ENCODE measurements at regions not wholly inside any gene's neighbourhood (a gene's known extent, or its start where the extent isn't known, plus 50 kb on each side); places are given as distances from the start of the nearest gene placed in this dataset.

DNA sequence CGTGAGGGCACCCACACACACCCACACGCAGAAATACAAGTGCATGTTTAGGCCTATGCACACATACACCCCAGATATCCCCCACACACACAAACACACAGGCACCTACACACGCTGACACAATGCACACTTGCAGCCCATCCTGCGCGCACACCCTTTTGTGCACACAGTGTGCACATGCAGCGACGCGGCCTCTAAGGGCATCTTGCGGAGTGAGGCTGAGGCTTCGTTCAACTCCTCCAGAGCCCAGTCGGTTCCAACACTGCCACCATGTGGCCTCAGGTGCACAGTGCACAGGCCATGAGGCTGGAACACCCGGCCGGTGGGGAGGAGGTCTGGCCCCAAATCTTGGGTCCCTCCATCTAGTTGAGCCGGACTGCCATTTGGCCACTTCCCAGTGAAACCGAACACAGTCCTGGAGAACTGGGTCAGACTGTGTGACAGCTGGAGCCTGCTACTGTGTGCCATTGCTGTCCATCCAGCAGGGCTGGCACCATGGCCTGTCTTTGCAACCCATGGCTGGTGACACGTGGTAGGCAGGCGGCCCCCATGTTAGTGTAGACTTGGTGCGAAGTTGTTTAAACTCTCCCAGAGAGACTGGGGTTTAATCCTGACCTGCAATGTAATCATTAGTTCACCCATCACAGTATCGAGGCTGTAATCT lies 97.7 kb upstream of the MVB12B start:
- Histone ChIP-seq H3K14ac (ENCODE audit: low read length in 2 of 2) (no peak overlapping the region), H3K4me1 (ENCODE audit: control insufficient read depth, insufficient read depth, low read depth, low read length) (no peaks in the 10 kb centered on the region), H3K36me3 (ENCODE audit: control insufficient read depth in 1 of 2, insufficient read depth in 2 of 2, low read depth in 1 of 2, low read length in 2 of 2) (no peaks in the 10 kb centered on the region), H3K4ac (ENCODE audit: low read depth in 1 of 2, low read length in 2 of 2) (no peak overlapping the region), H2BK15ac (ENCODE audit: low read depth, poor library complexity, severe bottlenecking) (no peak overlapping the region), H3K23ac (ENCODE audit: low read length in 2 of 2) (no peak overlapping the region), H3K18ac (ENCODE audit: low read depth in 1 of 2, low read length in 2 of 2) (no peak overlapping the region), H3K79me1 (replicated peaks; ENCODE audit: low read length, poor library complexity, severe bottlenecking) (no peaks in the 10 kb centered on the region), H3K4me2 (ENCODE audit: low read length, poor library complexity, severe bottlenecking) (no peak overlapping the region), H3K9me3 (ENCODE audit: control insufficient read depth, low read length) (peaks cover 3% of the 10 kb centered on the region), H2AFZ (ENCODE audit: low read depth, low read length) (no peak overlapping the region), H2AK5ac (ENCODE audit: low read length, severe bottlenecking) (no peak overlapping the region), H3K9ac (ENCODE audit: low read length) (no peak overlapping the region), H3K27me3 (ENCODE audit: control insufficient read depth in 1 of 2, insufficient read depth in 1 of 2, low read length in 2 of 2) (peaks cover 55 to 71% of the 10 kb centered on the region in 2 experiments), H2BK5ac (ENCODE audit: low read depth, low read length, poor library complexity, severe bottlenecking) (no peak overlapping the region), H3K27ac (ENCODE audit: low read length, poor library complexity, severe bottlenecking) (no peak overlapping the region), H2BK12ac (ENCODE audit: low read length in 2 of 2) (no peak overlapping the region), H2BK120ac (ENCODE audit: low read depth, low read length) (no peak overlapping the region), H4K8ac (ENCODE audit: low read length) (no peak overlapping the region), H4K91ac (ENCODE audit: low read length) (no peak overlapping the region), H3K4me3 (ENCODE audit: insufficient read depth in 1 of 2, low read depth in 1 of 2, low read length in 2 of 2) (no peak overlapping the region)
- peak; percentile 67 for DNase-seq
- WGBS = 47% methylated on average over 19 of the region's 19 CpGs

- H3K27ac ChIP-seq (ENCODE audit: low read length, poor library complexity, severe bottlenecking) = no peak overlapping the region
- H2BK15ac ChIP-seq (ENCODE audit: low read depth, poor library complexity, severe bottlenecking) = no peak overlapping the region
- no peak overlapping the region for H2BK120ac ChIP-seq (ENCODE audit: low read depth, low read length)
- H3K79me1 ChIP-seq (replicated peaks; ENCODE audit: low read length, poor library complexity, severe bottlenecking) = no peaks in the 10 kb centered on the region
- H2AK5ac ChIP-seq (ENCODE audit: low read length, severe bottlenecking) = no peak overlapping the region
- H3K36me3 ChIP-seq (ENCODE audit: control insufficient read depth in 1 of 2, insufficient read depth in 2 of 2, low read depth in 1 of 2, low read length in 2 of 2) = no peaks in the 10 kb centered on the region
- H3K9ac ChIP-seq (ENCODE audit: low read length) = no peak overlapping the region
- no peak overlapping the region for H3K18ac ChIP-seq (ENCODE audit: low read depth in 1 of 2, low read length in 2 of 2)
- peaks cover 3% of the 10 kb centered on the region for H3K9me3 ChIP-seq (ENCODE audit: control insufficient read depth, low read length)
- H4K91ac ChIP-seq (ENCODE audit: low read length) = no peak overlapping the region
- peaks cover 52 to 67% of the 10 kb centered on the region in 2 experiments for H3K27me3 ChIP-seq (ENCODE audit: control insufficient read depth in 1 of 2, insufficient read depth in 1 of 2, low read length in 2 of 2)
- no peak overlapping the region for H2BK12ac ChIP-seq (ENCODE audit: low read length in 2 of 2)
- H3K4me3 ChIP-seq (ENCODE audit: insufficient read depth in 1 of 2, low read depth in 1 of 2, low read length in 2 of 2) = no peak overlapping the region
- H3K4me2 ChIP-seq (ENCODE audit: low read length, poor library complexity, severe bottlenecking) = no peak overlapping the region
- WGBS = 78% methylated on average over 3 of the region's 3 CpGs
- no peak overlapping the region for H3K14ac ChIP-seq (ENCODE audit: low read length in 2 of 2)
- no peak overlapping the region for H3K23ac ChIP-seq (ENCODE audit: low read length in 2 of 2)
- H3K4ac ChIP-seq (ENCODE audit: low read depth in 1 of 2, low read length in 2 of 2) = no peak overlapping the region
- no peak overlapping the region for H2BK5ac ChIP-seq (ENCODE audit: low read depth, low read length, poor library complexity, severe bottlenecking)
- no peak overlapping the region for H4K8ac ChIP-seq (ENCODE audit: low read length)
- H3K4me1 ChIP-seq (ENCODE audit: control insufficient read depth, insufficient read depth, low read depth, low read length) = no peaks in the 10 kb centered on the region
- no peak overlapping the region for H2AFZ ChIP-seq (ENCODE audit: low read depth, low read length)
- DNase-seq = no peak
Observed at GRCh38 chr9:126229501-126229900, 97.1 kb upstream of the MVB12B start.

DNA sequence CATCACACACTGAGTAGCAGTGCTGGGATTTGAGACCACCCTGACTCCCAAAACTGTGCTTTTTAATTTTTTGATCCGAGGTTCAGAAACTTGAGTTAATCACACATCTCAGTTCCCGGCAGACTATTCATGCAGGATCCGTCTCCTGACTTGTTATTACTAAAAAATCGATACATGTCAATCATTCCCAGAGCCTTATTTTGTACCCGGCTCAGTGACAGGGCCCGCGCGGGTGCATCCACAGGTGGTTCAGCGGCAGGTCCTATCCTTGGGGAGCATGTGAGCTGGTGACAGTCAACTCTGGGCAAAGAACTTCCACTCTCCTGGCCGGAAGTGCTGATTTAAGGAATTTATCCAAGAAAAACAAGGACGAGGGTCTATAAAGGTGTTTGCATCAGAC lies 95.9 kb upstream of the MVB12B start:
- H3K4me1 ChIP-seq (ENCODE audit: control insufficient read depth, insufficient read depth, low read depth, low read length) = no peaks in the 10 kb centered on the region
- no peak overlapping the region for H3K18ac ChIP-seq (ENCODE audit: low read depth in 1 of 2, low read length in 2 of 2)
- H4K8ac ChIP-seq (ENCODE audit: low read length) = no peak overlapping the region
- H4K91ac ChIP-seq (ENCODE audit: low read length) = no peak overlapping the region
- no peak overlapping the region for H2AFZ ChIP-seq (ENCODE audit: low read depth, low read length)
- H3K4ac ChIP-seq (ENCODE audit: low read depth in 1 of 2, low read length in 2 of 2) = no peak overlapping the region
- no peaks in the 10 kb centered on the region for H3K79me1 ChIP-seq (replicated peaks; ENCODE audit: low read length, poor library complexity, severe bottlenecking)
- H2BK5ac ChIP-seq (ENCODE audit: low read depth, low read length, poor library complexity, severe bottlenecking) = no peak overlapping the region
- no peak overlapping the region for H2BK120ac ChIP-seq (ENCODE audit: low read depth, low read length)
- H3K4me3 ChIP-seq (ENCODE audit: insufficient read depth in 1 of 2, low read depth in 1 of 2, low read length in 2 of 2) = no peak overlapping the region
- no peak overlapping the region for H3K9ac ChIP-seq (ENCODE audit: low read length)
- H2AK5ac ChIP-seq (ENCODE audit: low read length, severe bottlenecking) = no peak overlapping the region
- no peak overlapping the region for H3K14ac ChIP-seq (ENCODE audit: low read length in 2 of 2)
- no peaks in the 10 kb centered on the region for H3K36me3 ChIP-seq (ENCODE audit: control insufficient read depth in 1 of 2, insufficient read depth in 2 of 2, low read depth in 1 of 2, low read length in 2 of 2)
- H2BK12ac ChIP-seq (ENCODE audit: low read length in 2 of 2) = no peak overlapping the region
- no peak overlapping the region for H2BK15ac ChIP-seq (ENCODE audit: low read depth, poor library complexity, severe bottlenecking)
- H3K23ac ChIP-seq (ENCODE audit: low read length in 2 of 2) = no peak overlapping the region
- H3K27ac ChIP-seq (ENCODE audit: low read length, poor library complexity, severe bottlenecking) = no peak overlapping the region
- H3K9me3 ChIP-seq (ENCODE audit: control insufficient read depth, low read length) = peaks cover 3% of the 10 kb centered on the region
- WGBS = 94% methylated on average over 10 of the region's 11 CpGs
- H3K27me3 ChIP-seq (ENCODE audit: control insufficient read depth in 1 of 2, insufficient read depth in 1 of 2, low read length in 2 of 2) = peaks cover 50 to 67% of the 10 kb centered on the region in 2 experiments
- no peak overlapping the region for H3K4me2 ChIP-seq (ENCODE audit: low read length, poor library complexity, severe bottlenecking)
- DNase-seq = no peak

DNA sequence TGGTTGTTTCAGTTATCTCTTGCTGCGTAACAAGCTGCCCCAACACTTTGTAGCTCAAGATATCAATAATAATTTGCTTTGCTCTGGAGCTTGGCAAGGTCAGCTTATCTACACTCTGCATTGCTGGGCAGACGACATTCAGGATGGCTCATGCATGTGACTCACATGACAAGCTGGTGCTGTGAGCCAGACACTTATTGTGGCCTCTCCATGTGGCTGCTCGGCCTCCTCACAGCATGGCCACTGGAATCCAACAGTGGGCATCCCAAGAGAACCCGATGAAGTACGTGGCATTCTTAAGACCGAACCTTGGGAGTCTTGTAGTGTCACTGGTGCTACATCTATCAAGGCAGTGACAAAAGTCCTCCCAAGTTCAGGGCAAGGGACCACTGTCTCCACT lies 94.2 kb upstream of the MVB12B start:
- Histone ChIP-seq H2BK15ac (ENCODE audit: low read depth, poor library complexity, severe bottlenecking) (no peak overlapping the region), H3K27ac (ENCODE audit: low read length, poor library complexity, severe bottlenecking) (no peak overlapping the region), H3K27me3 (ENCODE audit: control insufficient read depth in 1 of 2, insufficient read depth in 1 of 2, low read length in 2 of 2) (peaks cover 34 to 54% of the 10 kb centered on the region in 2 experiments), H3K4me3 (ENCODE audit: insufficient read depth in 1 of 2, low read depth in 1 of 2, low read length in 2 of 2) (no peak overlapping the region), H2AK5ac (ENCODE audit: low read length, severe bottlenecking) (no peak overlapping the region), H3K4me2 (ENCODE audit: low read length, poor library complexity, severe bottlenecking) (no peak overlapping the region), H2BK5ac (ENCODE audit: low read depth, low read length, poor library complexity, severe bottlenecking) (no peak overlapping the region), H3K14ac (ENCODE audit: low read length in 2 of 2) (no peak overlapping the region), H3K4ac (ENCODE audit: low read depth in 1 of 2, low read length in 2 of 2) (no peak overlapping the region), H3K79me1 (replicated peaks; ENCODE audit: low read length, poor library complexity, severe bottlenecking) (no peaks in the 10 kb centered on the region), H2BK12ac (ENCODE audit: low read length in 2 of 2) (no peak overlapping the region), H3K4me1 (ENCODE audit: control insufficient read depth, insufficient read depth, low read depth, low read length) (no peaks in the 10 kb centered on the region), H2AFZ (ENCODE audit: low read depth, low read length) (no peak overlapping the region), H3K23ac (ENCODE audit: low read length in 2 of 2) (no peak overlapping the region), H3K9me3 (ENCODE audit: control insufficient read depth, low read length) (peaks cover 3% of the 10 kb centered on the region), H4K91ac (ENCODE audit: low read length) (no peak overlapping the region), H2BK120ac (ENCODE audit: low read depth, low read length) (no peak overlapping the region), H3K36me3 (ENCODE audit: control insufficient read depth in 1 of 2, insufficient read depth in 2 of 2, low read depth in 1 of 2, low read length in 2 of 2) (no peaks in the 10 kb centered on the region), H3K18ac (ENCODE audit: low read depth in 1 of 2, low read length in 2 of 2) (no peak overlapping the region), H4K8ac (ENCODE audit: low read length) (no peak overlapping the region), H3K9ac (ENCODE audit: low read length) (no peak overlapping the region)
- no peak for DNase-seq
- WGBS = 83% methylated on average over 6 of the region's 6 CpGs

Measured in mesenchymal stem cell (in vitro differentiated cells and primary cell).